ENCODE measurements at regions not wholly inside any gene's neighbourhood (a gene's known extent, or its start where the extent isn't known, plus 50 kb on each side); places are given as distances from the start of the nearest gene placed in this dataset.

- DNase-seq: no peak
Observed at GRCh38 chrX:125012585-125012984, 307.1 kb upstream of the TEX13C start.

- no peak for DNase-seq
Observed at GRCh38 chrX:125029131-125029530, 290.5 kb upstream of the TEX13C start.
